ENCODE measurements at regions not wholly inside any gene's neighbourhood (a gene's known extent, or its start where the extent isn't known, plus 50 kb on each side); places are given as distances from the start of the nearest gene placed in this dataset.

- TF ChIP-seq CTCF (conservative IDR thresholded peaks at IDR 0.05; ENCODE audit: low read depth, low read length) = no peak
- no peak for TF ChIP-seq RFX5 (IDR thresholded peaks at IDR 0.05; ENCODE audit: low read depth, low read length)
- TF ChIP-seq BHLHE40 (IDR thresholded peaks at IDR 0.05; ENCODE audit: low read depth, low read length) = no peak
- no peak for TF ChIP-seq SMC3 (IDR thresholded peaks at IDR 0.05; ENCODE audit: low read depth, low read length)
- TF ChIP-seq POLR2A (IDR thresholded peaks at IDR 0.05; ENCODE audit: low read depth, low read length) = no peak
- TF ChIP-seq RAD21 (IDR thresholded peaks at IDR 0.05; ENCODE audit: low read length) = no peak
- TF ChIP-seq FOS (IDR thresholded peaks at IDR 0.05; ENCODE audit: low read depth, low read length) = no peak
Measured at GRCh38 chr4:141851246-141851891, 215.0 kb downstream of the IL15 start.

Data from IMR-90 (cell line).